ENCODE measurements at regions not wholly inside any gene's neighbourhood (a gene's known extent, or its start where the extent isn't known, plus 50 kb on each side); places are given as distances from the start of the nearest gene placed in this dataset.

GRCh38 chr1:25023826-25024225 lies 93.8 kb upstream of the RUNX3 start:
- no peaks in the 10 kb centered on the region for H3K36me3 ChIP-seq (ENCODE audit: low read depth)
- H3K9me3 ChIP-seq (ENCODE audit: severe bottlenecking): no peaks in the 10 kb centered on the region
- DNase-seq (ENCODE audit: low spot score) (no peak), ATAC-seq (ENCODE audit: low read depth) (no peak)
- no peak overlapping the region for H3K27ac ChIP-seq (ENCODE audit: poor library complexity, severe bottlenecking)
- no peak for TF ChIP-seq CTCF (IDR thresholded peaks at IDR 0.05; ENCODE audit: poor library complexity, severe bottlenecking)
- H3K27me3 ChIP-seq (ENCODE audit: insufficient read depth, poor library complexity, severe bottlenecking): no peaks in the 10 kb centered on the region
- no peaks in the 10 kb centered on the region for H3K4me1 ChIP-seq (ENCODE audit: insufficient read depth, poor library complexity, severe bottlenecking)
- H3K4me3 ChIP-seq (ENCODE audit: severe bottlenecking): no peak overlapping the region

DNA sequence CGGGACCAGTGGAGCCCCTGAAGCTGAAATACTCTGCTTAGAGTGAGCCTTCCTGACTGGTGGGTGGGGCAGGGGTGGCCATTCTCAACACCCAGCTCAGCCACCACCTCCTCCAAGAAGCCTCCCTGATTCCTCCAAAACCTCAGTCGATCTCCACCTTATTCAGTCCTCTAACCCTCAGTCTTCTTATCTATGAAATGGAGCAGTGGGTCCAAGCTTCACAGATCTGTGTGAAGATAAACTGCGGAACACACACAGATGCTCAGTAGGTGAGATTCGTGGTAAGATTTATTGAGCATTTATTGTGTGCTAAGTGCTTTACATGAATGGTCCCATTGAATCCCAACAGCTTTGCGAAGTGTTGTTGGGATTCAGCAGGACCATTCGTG lies 93.1 kb upstream of the RUNX3 start:
- H3K4me3 ChIP-seq (ENCODE audit: severe bottlenecking): no peak overlapping the region
- H3K9me3 ChIP-seq (ENCODE audit: severe bottlenecking): no peaks in the 10 kb centered on the region
- ATAC-seq (ENCODE audit: low read depth) (no peak), DNase-seq (ENCODE audit: low spot score) (no peak)
- H3K4me1 ChIP-seq (ENCODE audit: insufficient read depth, poor library complexity, severe bottlenecking): no peaks in the 10 kb centered on the region
- H3K27ac ChIP-seq (ENCODE audit: poor library complexity, severe bottlenecking): no peak overlapping the region
- TF ChIP-seq CTCF (IDR thresholded peaks at IDR 0.05; ENCODE audit: poor library complexity, severe bottlenecking): no peak
- no peaks in the 10 kb centered on the region for H3K36me3 ChIP-seq (ENCODE audit: low read depth)
- H3K27me3 ChIP-seq (ENCODE audit: insufficient read depth, poor library complexity, severe bottlenecking): no peaks in the 10 kb centered on the region

DNA sequence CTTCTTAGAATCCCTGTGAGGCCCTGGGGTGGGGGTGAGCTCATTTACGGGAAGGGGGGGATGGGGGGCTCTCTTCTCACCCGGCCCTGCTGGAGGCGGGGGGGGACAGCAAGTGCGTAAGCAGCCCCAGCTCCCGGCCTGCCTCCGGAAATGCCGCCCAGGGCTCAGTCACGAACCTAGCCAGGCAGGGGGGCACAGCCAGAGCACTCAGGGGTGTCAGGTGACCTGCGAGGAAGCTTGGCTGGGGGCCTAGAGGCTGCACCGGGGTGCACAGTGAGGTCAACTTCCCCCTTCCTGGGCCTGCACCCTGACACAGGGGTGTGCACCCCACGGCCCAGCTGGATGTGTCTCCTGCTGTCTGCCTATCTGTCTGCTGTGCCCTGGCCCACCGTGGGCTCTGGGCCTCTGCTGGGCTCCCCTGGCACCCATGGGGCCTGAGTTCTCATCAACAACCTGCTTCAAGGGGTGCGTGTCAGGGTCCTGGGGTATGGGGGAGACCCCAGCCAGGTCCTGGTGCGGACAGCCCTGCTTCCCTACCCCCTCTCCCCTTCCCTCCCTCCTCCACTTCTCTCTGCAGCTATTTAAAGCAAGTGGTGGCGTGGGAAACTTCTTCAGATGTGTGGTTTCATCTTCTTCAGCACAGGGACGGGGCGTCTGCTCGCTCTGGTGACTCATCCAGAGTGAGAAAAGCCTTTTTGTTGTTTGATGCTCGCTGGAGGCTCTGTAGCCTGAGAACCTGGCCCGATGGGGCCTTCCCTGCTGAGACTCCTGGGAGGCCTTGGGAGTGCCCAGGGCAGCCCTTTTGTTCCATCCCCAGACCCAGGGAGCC lies 92.5 kb upstream of the RUNX3 start:
- Histone ChIP-seq H3K4me1 (ENCODE audit: insufficient read depth, poor library complexity, severe bottlenecking) (no peaks in the 10 kb centered on the region), H3K9me3 (ENCODE audit: severe bottlenecking) (no peaks in the 10 kb centered on the region), H3K36me3 (ENCODE audit: low read depth) (no peaks in the 10 kb centered on the region), H3K27ac (ENCODE audit: poor library complexity, severe bottlenecking) (no peak overlapping the region), H3K27me3 (ENCODE audit: insufficient read depth, poor library complexity, severe bottlenecking) (no peaks in the 10 kb centered on the region), H3K4me3 (ENCODE audit: severe bottlenecking) (no peak overlapping the region)
- peak; percentile 81 for ATAC-seq (ENCODE audit: low read depth)
- TF ChIP-seq CTCF (IDR thresholded peaks at IDR 0.05; ENCODE audit: poor library complexity, severe bottlenecking): no peak
- DNase-seq (ENCODE audit: low spot score): no peak

- Histone ChIP-seq H3K27ac (ENCODE audit: poor library complexity, severe bottlenecking) (no peak overlapping the region), H3K4me3 (ENCODE audit: severe bottlenecking) (no peak overlapping the region), H3K9me3 (ENCODE audit: severe bottlenecking) (no peaks in the 10 kb centered on the region), H3K27me3 (ENCODE audit: insufficient read depth, poor library complexity, severe bottlenecking) (no peaks in the 10 kb centered on the region), H3K36me3 (ENCODE audit: low read depth) (no peaks in the 10 kb centered on the region), H3K4me1 (ENCODE audit: insufficient read depth, poor library complexity, severe bottlenecking) (no peaks in the 10 kb centered on the region)
- ATAC-seq (ENCODE audit: low read depth): no peak
- TF ChIP-seq CTCF (IDR thresholded peaks at IDR 0.05; ENCODE audit: poor library complexity, severe bottlenecking): no peak
- no peak for DNase-seq (ENCODE audit: low spot score)
Observed at GRCh38 chr1:25021591-25022215, 91.6 kb upstream of the RUNX3 start.

Measured in RWPE2 (cell line).